GM12865 (cell line): ENCODE measurements at regions not wholly inside any gene's neighbourhood (a gene's known extent, or its start where the extent isn't known, plus 50 kb on each side); places are given as distances from the start of the nearest gene placed in this dataset.

Experiments
- DNase-seq: peaks from one replicate; pipeline ENCODE4 v3.0.0; 2010; ENCODE audit warnings: low read depth
- H3K4me3 ChIP-seq: 2 replicates; pipeline ENCODE4 v1.5.1; 2011; ENCODE audit warnings: mild to moderate bottlenecking, low read depth, low read length, control low read depth
- CTCF ChIP-seq: IDR thresholded peaks from 2 replicates; pipeline ENCODE4 v1.5.1; 2011; ENCODE audit warnings: low read length, control low read depth, low read depth, inconsistent platforms; ENCODE audit not compliant: insufficient read depth; ENCODE audit errors: missing control alignments

GRCh38 chr4:117676153-117676552 is 358.1 kb upstream of the NDST3 start:
- TF ChIP-seq CTCF, result no peak
- DNase-seq, result no peak
- no peak overlapping the region for H3K4me3 ChIP-seq

GRCh38 chr4:117678861-117679260 is 355.4 kb upstream of the NDST3 start:
- no peak for DNase-seq
- no peak for TF ChIP-seq CTCF
- no peak overlapping the region for H3K4me3 ChIP-seq

GRCh38 chr4:117691572-117692351 is 342.5 kb upstream of the NDST3 start:
- no peak for TF ChIP-seq CTCF
- no peak for DNase-seq
- H3K4me3 ChIP-seq, result no peak overlapping the region

GRCh38 chr4:117692538-117692937 is 341.7 kb upstream of the NDST3 start:
- H3K4me3 ChIP-seq, result no peak overlapping the region
- no peak for TF ChIP-seq CTCF
- no peak for DNase-seq

GRCh38 chr4:117699595-117699994 is 334.7 kb upstream of the NDST3 start:
- no peak for TF ChIP-seq CTCF
- DNase-seq, result no peak
- H3K4me3 ChIP-seq, result no peak overlapping the region

- H3K4me3 ChIP-seq, result no peak overlapping the region
- peak; percentile 47 for TF ChIP-seq CTCF
- DNase-seq, result peak; percentile 13
These were observed 334.0 kb upstream of the NDST3 start for GRCh38 chr4:117700111-117700892.

- DNase-seq, result no peak
- no peak for TF ChIP-seq CTCF
- no peak overlapping the region for H3K4me3 ChIP-seq
These were observed 331.9 kb upstream of the NDST3 start for GRCh38 chr4:117702353-117702752.
